GM19238 (cell line): ENCODE measurements at regions not wholly inside any gene's neighbourhood (a gene's known extent, or its start where the extent isn't known, plus 50 kb on each side); places are given as distances from the start of the nearest gene placed in this dataset.
"Not testable (repeated sequence)": the region's sequence is repeated elsewhere in the genome, so short reads cannot be mapped to it uniquely, and the experiment has no call there.

Experiments used
- DNase-seq: peaks from one replicate; pipeline ENCODE4 v3.0.0; 2011; ENCODE audit warnings: low spot score; ENCODE audit not compliant: insufficient read length

- DNase-seq, result no peak
Measured at GRCh38 chr7:68348401-68348800, 1249.9 kb upstream of the AUTS2 start.

GRCh38 chr7:68362745-68363518, 1235.3 kb upstream of the AUTS2 start:
- DNase-seq, result no peak

GRCh38 chr7:68364886-68365625, 1233.2 kb upstream of the AUTS2 start:
- no peak for DNase-seq

GRCh38 chr7:68371985-68372384, 1226.3 kb upstream of the AUTS2 start:
- DNase-seq, result no peak

GRCh38 chr7:68376131-68376661, 1222.1 kb upstream of the AUTS2 start:
- no peak for DNase-seq

GRCh38 chr7:68381731-68382130, 1216.5 kb upstream of the AUTS2 start:
- no peak for DNase-seq

GRCh38 chr7:68384581-68384980, 1213.7 kb upstream of the AUTS2 start:
- no peak for DNase-seq

- no peak for DNase-seq
Measured at GRCh38 chr7:68393051-68393450, 1205.2 kb upstream of the AUTS2 start.

GRCh38 chr7:68394131-68394530, 1204.1 kb upstream of the AUTS2 start:
- DNase-seq, result no peak

GRCh38 chr7:68399991-68400590, 1198.2 kb upstream of the AUTS2 start:
- DNase-seq, result no peak

GRCh38 chr7:68400783-68401182, 1197.5 kb upstream of the AUTS2 start:
- DNase-seq, result no peak

- DNase-seq, result no peak
Measured at GRCh38 chr7:68401313-68401712, 1197.0 kb upstream of the AUTS2 start.

GRCh38 chr7:68406480-68406879, 1191.8 kb upstream of the AUTS2 start:
- no peak for DNase-seq

GRCh38 chr7:68407460-68407859, 1190.8 kb upstream of the AUTS2 start:
- DNase-seq, result no peak

GRCh38 chr7:68408873-68409272, 1189.4 kb upstream of the AUTS2 start:
- DNase-seq, result no peak

- no peak for DNase-seq
Measured at GRCh38 chr7:68409851-68410250, 1188.4 kb upstream of the AUTS2 start.

- not testable (repeated sequence) for DNase-seq
Measured at GRCh38 chr7:68410693-68411092, 1187.6 kb upstream of the AUTS2 start.

- DNase-seq, result no peak
Measured at GRCh38 chr7:68411742-68412141, 1186.5 kb upstream of the AUTS2 start.

- no peak for DNase-seq
Measured at GRCh38 chr7:68414631-68415425, 1183.4 kb upstream of the AUTS2 start.

- DNase-seq, result no peak
Measured at GRCh38 chr7:68417002-68417401, 1181.3 kb upstream of the AUTS2 start.

GRCh38 chr7:68417659-68418058, 1180.6 kb upstream of the AUTS2 start:
- no peak for DNase-seq
